ENCODE measurements at regions not wholly inside any gene's neighbourhood (a gene's known extent, or its start where the extent isn't known, plus 50 kb on each side); places are given as distances from the start of the nearest gene placed in this dataset.

DNA sequence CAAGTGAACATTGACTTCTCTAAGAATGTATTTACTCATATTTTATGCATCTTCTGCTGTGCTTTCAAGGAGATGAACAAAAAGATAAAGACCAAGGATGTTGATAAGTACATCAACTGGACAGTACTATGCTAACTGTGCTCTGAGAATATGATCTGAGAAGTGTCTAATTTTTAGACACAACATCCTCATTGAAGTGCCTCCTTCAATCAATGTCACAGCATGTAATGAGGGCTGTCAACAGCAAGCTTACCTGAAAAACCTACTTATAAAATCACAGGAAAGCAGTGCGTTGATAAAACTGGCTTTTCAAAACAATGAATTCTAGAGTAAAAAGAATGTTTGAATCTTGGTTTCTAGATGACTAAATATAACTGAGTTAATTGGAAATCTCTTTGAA is 452.9 kb upstream of the DSEL start:
- Histone ChIP-seq H3K9me2 (replicated peaks; ENCODE audit: low read depth, low read length) (no peaks in the 10 kb centered on the region), H3K4me2 (ENCODE audit: low read depth, low read length, poor library complexity, severe bottlenecking) (no peak overlapping the region), H3K4me1 (ENCODE audit: insufficient read depth, low read length, poor library complexity, severe bottlenecking) (no peaks in the 10 kb centered on the region), H3K27me3 (ENCODE audit: insufficient read depth, low read length, poor library complexity, severe bottlenecking) (no peaks in the 10 kb centered on the region), H3K79me2 (ENCODE audit: insufficient read depth, low read length) (no peaks in the 10 kb centered on the region), H4K20me1 (ENCODE audit: insufficient read depth, low read length, poor library complexity, severe bottlenecking) (no peaks in the 10 kb centered on the region), H3K4me3 (ENCODE audit: low read length, poor library complexity, severe bottlenecking) (no peak overlapping the region), H3K36me3 (ENCODE audit: insufficient read depth, low read length) (no peaks in the 10 kb centered on the region), H3K9ac (ENCODE audit: low read depth, low read length, poor library complexity, severe bottlenecking) (no peak overlapping the region), H2AFZ (ENCODE audit: low read length) (no peak overlapping the region), H3K9me3 (ENCODE audit: insufficient read depth, low read depth, low read length) (no peaks in the 10 kb centered on the region), H3F3A (ENCODE audit: low read depth) (no peaks in the 10 kb centered on the region)
- TF ChIP-seq, protein P1, sequence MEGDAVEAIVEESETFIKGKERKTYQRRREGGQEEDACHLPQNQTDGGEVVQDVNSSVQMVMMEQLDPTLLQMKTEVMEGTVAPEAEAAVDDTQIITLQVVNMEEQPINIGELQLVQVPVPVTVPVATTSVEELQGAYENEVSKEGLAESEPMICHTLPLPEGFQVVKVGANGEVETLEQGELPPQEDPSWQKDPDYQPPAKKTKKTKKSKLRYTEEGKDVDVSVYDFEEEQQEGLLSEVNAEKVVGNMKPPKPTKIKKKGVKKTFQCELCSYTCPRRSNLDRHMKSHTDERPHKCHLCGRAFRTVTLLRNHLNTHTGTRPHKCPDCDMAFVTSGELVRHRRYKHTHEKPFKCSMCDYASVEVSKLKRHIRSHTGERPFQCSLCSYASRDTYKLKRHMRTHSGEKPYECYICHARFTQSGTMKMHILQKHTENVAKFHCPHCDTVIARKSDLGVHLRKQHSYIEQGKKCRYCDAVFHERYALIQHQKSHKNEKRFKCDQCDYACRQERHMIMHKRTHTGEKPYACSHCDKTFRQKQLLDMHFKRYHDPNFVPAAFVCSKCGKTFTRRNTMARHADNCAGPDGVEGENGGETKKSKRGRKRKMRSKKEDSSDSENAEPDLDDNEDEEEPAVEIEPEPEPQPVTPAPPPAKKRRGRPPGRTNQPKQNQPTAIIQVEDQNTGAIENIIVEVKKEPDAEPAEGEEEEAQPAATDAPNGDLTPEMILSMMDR (conservative IDR thresholded peaks at IDR 0.05; ENCODE audit: low read length) = no peak
- TF ChIP-seq EZH2phosphoT487 (IDR thresholded peaks at IDR 0.05; ENCODE audit: borderline replicate concordance) = no peak

DNA sequence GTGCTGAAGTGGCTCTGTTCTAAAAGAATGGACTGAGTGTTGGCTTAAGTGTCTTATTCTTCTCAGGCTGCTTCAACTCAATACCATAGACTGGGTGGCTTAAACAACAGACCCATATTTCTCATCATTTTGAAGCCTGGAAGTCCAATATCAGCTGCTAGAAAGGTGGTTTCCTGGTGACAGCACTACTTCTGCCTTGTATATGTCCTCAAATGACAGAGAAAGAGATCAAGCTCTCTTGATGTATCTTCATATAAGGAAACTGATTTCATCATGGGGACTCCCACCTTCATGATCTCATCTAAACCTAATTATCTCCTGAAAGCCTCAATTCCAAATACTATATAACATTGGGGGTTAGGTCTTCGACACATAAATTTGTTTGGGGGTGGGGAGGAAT is 449.7 kb upstream of the DSEL start:
- Histone ChIP-seq H3K9me2 (replicated peaks; ENCODE audit: low read depth, low read length) (no peaks in the 10 kb centered on the region), H4K20me1 (ENCODE audit: insufficient read depth, low read length, poor library complexity, severe bottlenecking) (no peaks in the 10 kb centered on the region), H3K9ac (ENCODE audit: low read depth, low read length, poor library complexity, severe bottlenecking) (no peak overlapping the region), H2AFZ (ENCODE audit: low read length) (no peak overlapping the region), H3K79me2 (ENCODE audit: insufficient read depth, low read length) (no peaks in the 10 kb centered on the region), H3F3A (ENCODE audit: low read depth) (no peaks in the 10 kb centered on the region), H3K4me2 (ENCODE audit: low read depth, low read length, poor library complexity, severe bottlenecking) (no peak overlapping the region), H3K36me3 (ENCODE audit: insufficient read depth, low read length) (no peaks in the 10 kb centered on the region), H3K4me3 (ENCODE audit: low read length, poor library complexity, severe bottlenecking) (no peak overlapping the region), H3K4me1 (ENCODE audit: insufficient read depth, low read length, poor library complexity, severe bottlenecking) (no peaks in the 10 kb centered on the region), H3K27me3 (ENCODE audit: insufficient read depth, low read length, poor library complexity, severe bottlenecking) (no peaks in the 10 kb centered on the region), H3K9me3 (ENCODE audit: insufficient read depth, low read depth, low read length) (no peaks in the 10 kb centered on the region)
- TF ChIP-seq, protein P1 (conservative IDR thresholded peaks at IDR 0.05; ENCODE audit: low read length) = no peak
- no peak for TF ChIP-seq EZH2phosphoT487 (IDR thresholded peaks at IDR 0.05; ENCODE audit: borderline replicate concordance)

DNA sequence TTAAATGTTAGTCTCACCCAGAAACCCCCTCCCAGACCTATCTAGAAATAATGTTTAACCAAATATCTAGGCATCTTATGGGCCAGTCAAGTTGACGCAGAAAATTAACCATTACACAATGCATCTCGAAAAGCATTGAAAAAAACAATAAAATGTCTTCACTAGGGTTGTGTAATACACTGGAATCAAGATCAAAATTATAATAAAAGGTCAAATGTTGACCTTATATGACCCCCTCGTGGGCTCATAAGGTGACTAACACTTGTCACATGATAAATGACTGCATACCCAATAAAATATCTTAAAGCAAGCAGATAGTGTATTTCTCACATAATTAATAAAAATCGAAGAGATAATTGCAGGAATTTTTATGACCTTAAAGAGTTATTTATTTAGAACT is 447.9 kb upstream of the DSEL start:
- no peak overlapping the region for H3K4me3 ChIP-seq (ENCODE audit: low read length, poor library complexity, severe bottlenecking)
- no peaks in the 10 kb centered on the region for H3K4me1 ChIP-seq (ENCODE audit: insufficient read depth, low read length, poor library complexity, severe bottlenecking)
- H3F3A ChIP-seq (ENCODE audit: low read depth) = no peaks in the 10 kb centered on the region
- H4K20me1 ChIP-seq (ENCODE audit: insufficient read depth, low read length, poor library complexity, severe bottlenecking) = no peaks in the 10 kb centered on the region
- no peak overlapping the region for H3K4me2 ChIP-seq (ENCODE audit: low read depth, low read length, poor library complexity, severe bottlenecking)
- H3K79me2 ChIP-seq (ENCODE audit: insufficient read depth, low read length) = no peaks in the 10 kb centered on the region
- H3K36me3 ChIP-seq (ENCODE audit: insufficient read depth, low read length) = no peaks in the 10 kb centered on the region
- H3K9me2 ChIP-seq (replicated peaks; ENCODE audit: low read depth, low read length) = no peaks in the 10 kb centered on the region
- H3K27me3 ChIP-seq (ENCODE audit: insufficient read depth, low read length, poor library complexity, severe bottlenecking) = no peaks in the 10 kb centered on the region
- no peak overlapping the region for H2AFZ ChIP-seq (ENCODE audit: low read length)
- H3K9me3 ChIP-seq (ENCODE audit: insufficient read depth, low read depth, low read length) = no peaks in the 10 kb centered on the region
- TF ChIP-seq EZH2phosphoT487 (IDR thresholded peaks at IDR 0.05; ENCODE audit: borderline replicate concordance) = no peak
- TF ChIP-seq, protein P1 (conservative IDR thresholded peaks at IDR 0.05; ENCODE audit: low read length) = no peak
- no peak overlapping the region for H3K9ac ChIP-seq (ENCODE audit: low read depth, low read length, poor library complexity, severe bottlenecking)
